Fibroblast of the aortic adventitia (primary cell): ENCODE measurements at regions not wholly inside any gene's neighbourhood (a gene's known extent, or its start where the extent isn't known, plus 50 kb on each side); places are given as distances from the start of the nearest gene placed in this dataset.

ENCODE experiments used
- DNase-seq: peaks from one replicate; pipeline ENCODE4 v3.0.0-alpha.2; 2010; ENCODE audit warnings: low read depth
- H3K4me3 ChIP-seq: 2 replicates; pipeline ENCODE4 v1.5.1; 2011; ENCODE audit warnings: low read depth, mild to moderate bottlenecking, control low read depth, low read length, moderate library complexity
- TF ChIP-seq, protein P1 (sequence below): IDR thresholded peaks from 2 replicates; pipeline ENCODE4 v1.5.1; 2011; ENCODE audit warnings: mild to moderate bottlenecking, low read length, control low read depth, inconsistent platforms; ENCODE audit not compliant: insufficient read depth

GRCh38 chr3:166809520-166809919 is 570.6 kb downstream of the ZBBX start:
- no peak overlapping the region for H3K4me3 ChIP-seq
- TF ChIP-seq, protein P1, sequence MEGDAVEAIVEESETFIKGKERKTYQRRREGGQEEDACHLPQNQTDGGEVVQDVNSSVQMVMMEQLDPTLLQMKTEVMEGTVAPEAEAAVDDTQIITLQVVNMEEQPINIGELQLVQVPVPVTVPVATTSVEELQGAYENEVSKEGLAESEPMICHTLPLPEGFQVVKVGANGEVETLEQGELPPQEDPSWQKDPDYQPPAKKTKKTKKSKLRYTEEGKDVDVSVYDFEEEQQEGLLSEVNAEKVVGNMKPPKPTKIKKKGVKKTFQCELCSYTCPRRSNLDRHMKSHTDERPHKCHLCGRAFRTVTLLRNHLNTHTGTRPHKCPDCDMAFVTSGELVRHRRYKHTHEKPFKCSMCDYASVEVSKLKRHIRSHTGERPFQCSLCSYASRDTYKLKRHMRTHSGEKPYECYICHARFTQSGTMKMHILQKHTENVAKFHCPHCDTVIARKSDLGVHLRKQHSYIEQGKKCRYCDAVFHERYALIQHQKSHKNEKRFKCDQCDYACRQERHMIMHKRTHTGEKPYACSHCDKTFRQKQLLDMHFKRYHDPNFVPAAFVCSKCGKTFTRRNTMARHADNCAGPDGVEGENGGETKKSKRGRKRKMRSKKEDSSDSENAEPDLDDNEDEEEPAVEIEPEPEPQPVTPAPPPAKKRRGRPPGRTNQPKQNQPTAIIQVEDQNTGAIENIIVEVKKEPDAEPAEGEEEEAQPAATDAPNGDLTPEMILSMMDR: no peak
- DNase-seq: no peak

GRCh38 chr3:166788936-166789335 is 591.2 kb downstream of the ZBBX start:
- no peak overlapping the region for H3K4me3 ChIP-seq
- TF ChIP-seq, protein P1: no peak
- DNase-seq: no peak

DNA sequence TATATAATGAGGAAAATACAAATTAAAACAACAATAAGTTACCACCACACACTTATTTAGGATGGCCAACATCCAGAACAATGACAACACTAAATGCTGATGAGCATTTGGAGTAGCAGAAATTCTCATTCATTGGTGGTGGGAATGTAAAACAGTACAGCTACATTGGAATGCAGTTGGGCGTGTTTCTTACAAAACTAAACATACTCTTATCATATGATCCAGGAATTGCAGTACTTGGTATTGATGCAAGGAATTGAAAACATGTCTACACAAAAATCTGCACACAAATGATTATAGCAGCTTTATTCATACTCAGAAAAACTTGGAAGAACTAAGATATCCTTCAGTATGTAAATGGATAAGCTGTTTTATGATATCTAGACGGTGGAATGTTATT is 594.2 kb downstream of the ZBBX start:
- H3K4me3 ChIP-seq: no peak overlapping the region
- TF ChIP-seq, protein P1: no peak
- DNase-seq: no peak

GRCh38 chr3:166783206-166783605 is 596.9 kb downstream of the ZBBX start:
- H3K4me3 ChIP-seq: no peak overlapping the region
- TF ChIP-seq, protein P1: no peak
- DNase-seq: no peak

DNA sequence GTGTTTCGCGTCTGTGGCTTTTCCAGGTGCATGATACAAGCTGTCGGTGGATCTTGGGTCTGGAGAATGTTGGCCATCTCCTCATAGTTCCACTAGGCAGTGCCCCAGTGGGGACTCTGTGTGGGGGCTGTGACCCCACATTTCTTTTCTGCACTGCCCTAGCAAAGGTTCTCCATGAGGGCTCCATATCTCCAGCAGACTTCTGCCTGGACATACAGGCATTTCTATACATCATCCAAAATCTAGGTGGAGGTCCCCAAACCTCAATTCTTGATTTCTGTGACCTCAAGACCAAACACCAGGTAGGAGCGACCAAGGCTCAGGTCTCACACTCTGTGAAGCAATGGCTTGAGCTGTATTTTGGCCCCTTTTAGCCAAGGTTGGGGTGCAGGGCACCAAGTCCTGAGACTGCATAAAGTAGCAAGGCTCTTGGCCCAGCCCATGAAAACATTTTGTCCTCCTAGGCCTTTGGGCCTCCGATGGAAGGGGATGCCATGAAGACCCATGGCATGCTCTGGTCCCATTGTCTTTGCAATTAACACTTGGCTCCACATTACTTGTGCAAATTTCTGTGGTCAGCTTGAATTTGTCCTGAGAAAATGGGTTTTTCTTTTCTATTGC is 615.3 kb downstream of the ZBBX start:
- TF ChIP-seq, protein P1: no peak
- no peak overlapping the region for H3K4me3 ChIP-seq
- DNase-seq: no peak

DNA sequence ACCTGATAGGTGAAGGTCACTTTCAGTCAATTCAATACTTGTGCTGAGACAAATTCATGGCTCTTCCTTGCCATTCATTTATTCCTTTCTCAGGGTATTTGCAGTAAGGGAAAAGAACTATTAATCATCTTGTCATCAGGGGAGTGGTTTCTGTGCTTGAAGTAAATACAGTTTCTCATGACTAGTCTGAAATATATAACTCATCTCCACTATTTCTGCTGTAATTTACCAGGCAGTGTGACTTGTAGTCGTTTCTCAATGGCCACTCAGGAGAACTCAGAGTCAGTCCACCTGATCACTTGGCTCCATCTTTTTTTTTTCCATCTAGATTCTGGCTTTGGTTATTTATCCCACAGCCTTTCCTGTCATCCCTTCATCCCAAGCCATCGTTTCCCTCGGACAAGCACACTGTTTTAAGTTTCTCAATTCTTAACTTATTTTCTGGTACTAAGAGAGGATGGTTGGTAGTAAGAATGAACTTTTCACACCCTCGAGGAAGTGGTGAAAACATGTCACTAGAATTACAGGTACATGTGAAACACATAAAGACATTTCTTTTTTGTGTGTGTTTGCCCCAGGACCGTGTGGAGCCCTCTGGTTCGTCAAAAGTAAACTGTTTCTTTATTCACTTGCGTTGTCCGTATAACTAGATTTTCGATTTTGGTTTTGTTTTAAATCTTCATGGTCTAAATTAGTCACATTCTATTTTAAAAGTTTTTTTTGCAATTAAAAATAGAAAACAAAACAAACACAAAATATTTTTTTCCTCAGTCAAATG is 620.2 kb downstream of the ZBBX start:
- TF ChIP-seq, protein P1: no peak
- no peak for DNase-seq

More for the DNA sequence above, 620.2 kb downstream of the ZBBX start:
- no peak overlapping the region for H3K4me3 ChIP-seq
